GM23338 (cell line): ENCODE measurements at regions not wholly inside any gene's neighbourhood (a gene's known extent, or its start where the extent isn't known, plus 50 kb on each side); places are given as distances from the start of the nearest gene placed in this dataset.

Experiments
- ATAC-seq: fragments of 200-7000 bp; cut with Tn5 transposase; 3 replicates; pipeline ENCODE4 v1.9.1; 2020
- DNase-seq: peaks from one replicate; pipeline ENCODE4 v3.0.0-alpha.2; 2015; ENCODE audit warnings: low spot score
- H2AFZ ChIP-seq: fragments of 200-600 bp; sonication (generic); 2 replicates; pipeline ENCODE4 v1.8.0; 2016; ENCODE audit warnings: antibody characterized with exemption, mild to moderate bottlenecking, moderate library complexity
- H3F3A ChIP-seq: fragments of 200-600 bp; sonication (generic); replicated peaks from 2 replicates; pipeline ENCODE4 v1.8.0; 2017; ENCODE audit warnings: antibody characterized with exemption, mixed run types, low read depth
- H3K27ac ChIP-seq: fragments of 200-600 bp; sonication (generic); 2 replicates; pipeline ENCODE4 v1.6.1; 2016; ENCODE audit warnings: low read depth
- H3K27me3 ChIP-seq: fragments of 200-600 bp; sonication (generic); 2 replicates; pipeline ENCODE4 v1.8.0; 2016; ENCODE audit warnings: mild to moderate bottlenecking, mixed run types, moderate library complexity; ENCODE audit not compliant: insufficient read depth
- H3K36me3 ChIP-seq: fragments of 200-600 bp; sonication (generic); 2 replicates; pipeline ENCODE4 v1.8.0; 2016; ENCODE audit warnings: mild to moderate bottlenecking; ENCODE audit not compliant: insufficient read depth
- H3K4me1 ChIP-seq: fragments of 200-600 bp; sonication (generic); 2 replicates; pipeline ENCODE4 v1.8.0; 2016; ENCODE audit warnings: mild to moderate bottlenecking, moderate library complexity; ENCODE audit not compliant: insufficient read depth
- H3K4me2 ChIP-seq: fragments of 200-600 bp; sonication (generic); 2 replicates; pipeline ENCODE4 v1.7.1; 2017; ENCODE audit warnings: mixed run types
- H3K4me3 ChIP-seq: fragments of 200-600 bp; sonication (generic); 2 replicates; pipeline ENCODE4 v1.6.1; 2016; ENCODE audit warnings: mixed run types
- H3K79me2 ChIP-seq: fragments of 200-600 bp; sonication (generic); replicated peaks from 2 replicates; pipeline ENCODE4 v1.8.0; 2017; ENCODE audit warnings: mild to moderate bottlenecking; ENCODE audit not compliant: insufficient read depth
- H3K9me2 ChIP-seq: fragments of 200-600 bp; sonication (generic); 2 replicates; pipeline ENCODE4 v1.8.0; 2017; ENCODE audit not compliant: insufficient read depth
- H4K20me1 ChIP-seq: fragments of 200-600 bp; sonication (generic); replicated peaks from 2 replicates; pipeline ENCODE4 v1.8.0; 2017; ENCODE audit warnings: mild to moderate bottlenecking; ENCODE audit not compliant: insufficient read depth
- H3K27ac Mint-ChIP-seq: 2 replicates; pipeline ENCODE4 v1.8.0; 2020; ENCODE audit warnings: inconsistent platforms, mild to moderate bottlenecking, moderate library complexity, mixed read lengths
- H3K27me3 Mint-ChIP-seq: 3 replicates; pipeline ENCODE4 v1.8.0; 2022; ENCODE audit warnings: low read depth, mild to moderate bottlenecking, moderate library complexity, mixed read lengths, inconsistent platforms; ENCODE audit not compliant: insufficient read depth, poor library complexity
- H3K36me3 Mint-ChIP-seq: 3 replicates; pipeline ENCODE4 v1.8.0; 2021; ENCODE audit warnings: low read depth, mild to moderate bottlenecking, inconsistent platforms, moderate library complexity, mixed read lengths
- H3K4me1 Mint-ChIP-seq: 3 replicates; pipeline ENCODE4 v1.8.0; 2020; ENCODE audit warnings: mild to moderate bottlenecking, inconsistent platforms, mixed read lengths
- H3K4me3 Mint-ChIP-seq: 3 replicates; pipeline ENCODE4 v1.8.0; 2021; ENCODE audit warnings: moderate library complexity, mild to moderate bottlenecking, inconsistent platforms, mixed read lengths
- H3K9me3 Mint-ChIP-seq: 3 replicates; pipeline ENCODE4 v1.8.0; 2020; ENCODE audit warnings: moderate library complexity, mild to moderate bottlenecking, inconsistent platforms, mixed read lengths
- CREB1 ChIP-seq: fragments of 250-450 bp; sonication (Bioruptor Pico); IDR thresholded peaks from 2 replicates; pipeline ENCODE4 v1.5.0; 2020; ENCODE audit warnings: low read depth, mild to moderate bottlenecking, moderate library complexity
- CTCF ChIP-seq, 2 experiments: fragments of 200-600 bp in 1 of 2; sonication (generic) in 1 of 2; conservative IDR thresholded peaks; 2 replicates each; pipeline versions ENCODE4 v1.5.1 to v1.6.1; 2016 to 2017; ENCODE audit warnings: antibody characterized with exemption in 2 of 2, low read depth in 2 of 2, mild to moderate bottlenecking in 2 of 2, moderate library complexity in 1 of 2
- ETS1 ChIP-seq: IDR thresholded peaks from 2 replicates; pipeline ENCODE4 v1.6.1; 2016; ENCODE audit warnings: antibody characterized with exemption
- EZH2 ChIP-seq: fragments of 200-600 bp; sonication (generic); IDR thresholded peaks from one replicate; pipeline ENCODE4 v1.8.0; 2017; ENCODE audit warnings: antibody characterized with exemption, mild to moderate bottlenecking, low read depth; ENCODE audit not compliant: unreplicated experiment
- EZH2phosphoT487 ChIP-seq: fragments of 200-600 bp; sonication (generic); IDR thresholded peaks from one replicate; pipeline ENCODE4 v1.8.1; 2018; ENCODE audit warnings: antibody characterized with exemption; ENCODE audit not compliant: unreplicated experiment
- JUNB ChIP-seq: IDR thresholded peaks from one replicate; pipeline ENCODE4 v1.6.1; 2016; ENCODE audit warnings: antibody characterized with exemption; ENCODE audit not compliant: unreplicated experiment
- NANOG ChIP-seq: IDR thresholded peaks from 2 replicates; pipeline ENCODE4 v1.6.1; 2016; ENCODE audit warnings: antibody characterized with exemption, borderline replicate concordance
- POLR2AphosphoS5 ChIP-seq: IDR thresholded peaks from 2 replicates; pipeline ENCODE4 v1.6.1; 2016; ENCODE audit warnings: antibody characterized with exemption, low read depth
- REST ChIP-seq: IDR thresholded peaks from one replicate; pipeline ENCODE4 v1.6.1; 2018; ENCODE audit warnings: antibody characterized with exemption; ENCODE audit not compliant: unreplicated experiment
- STAT1 ChIP-seq: IDR thresholded peaks from one replicate; pipeline ENCODE4 v1.6.1; 2016; ENCODE audit warnings: antibody characterized with exemption; ENCODE audit not compliant: unreplicated experiment
- ZNF114 ChIP-seq: fragments of 250-450 bp; sonication (Bioruptor Pico); IDR thresholded peaks from 2 replicates; pipeline ENCODE4 v1.5.0; 2020; ENCODE audit warnings: mild to moderate bottlenecking, moderate library complexity
- ZNF331 ChIP-seq: fragments of 250-450 bp; sonication (Bioruptor Pico); IDR thresholded peaks from 2 replicates; pipeline ENCODE4 v1.5.0; 2020; ENCODE audit warnings: low read depth, mild to moderate bottlenecking, moderate library complexity
- ZNF462 ChIP-seq: fragments of 250-450 bp; sonication (Bioruptor Pico); IDR thresholded peaks from 2 replicates; pipeline ENCODE4 v1.5.0; 2020; ENCODE audit warnings: mild to moderate bottlenecking, moderate library complexity

GRCh38 chr9:110124439-110124838 lies 83.5 kb downstream of the C9orf152 start:
- no peak for DNase-seq
- H3K79me2 ChIP-seq: peaks cover 67% of the 10 kb centered on the region
- peaks cover 8% of the 10 kb centered on the region; the same call in 2 of the 3 replicates for H3K36me3 Mint-ChIP-seq
- no peaks in the 10 kb centered on the region for H3K9me2 ChIP-seq
- H3K27ac Mint-ChIP-seq: peak overlapping the region; percentile 14; the same call in 1 of the 2 replicates
- H2AFZ ChIP-seq: no peak overlapping the region
- H3K27me3 Mint-ChIP-seq: peaks cover 8% of the 10 kb centered on the region
- peak overlapping the region; percentile 39; the same call in 1 of the 2 replicates for H3K27ac ChIP-seq
- H3K27me3 ChIP-seq: no peaks in the 10 kb centered on the region
- ATAC-seq: no peak
- peaks cover 63% of the 10 kb centered on the region for H3K4me1 ChIP-seq
- H4K20me1 ChIP-seq: 0 out of 2 replicates have a peak, but pooled peaks cover 4% of the 10 kb centered on the region
- H3K4me2 ChIP-seq: peak overlapping the region; percentile 36; the same call in 1 of the 2 replicates
- peaks cover 92% of the 10 kb centered on the region for H3K4me1 Mint-ChIP-seq
- no peaks in the 10 kb centered on the region for H3K9me3 Mint-ChIP-seq
- H3F3A ChIP-seq: 0 out of 2 replicates have a peak, but pooled peaks cover 7% of the 10 kb centered on the region
- TF ChIP-seq CREB1 (CRISPR knock-in tag): no peak
- no peak for TF ChIP-seq NANOG
- TF ChIP-seq ZNF114 (CRISPR knock-in tag): no peak
- TF ChIP-seq REST: no peak
- TF ChIP-seq POLR2AphosphoS5: no peak
- TF ChIP-seq CTCF (conservative IDR thresholded peaks at IDR 0.05; ENCODE audit: low read depth in 2 of 2): no peak
- no peak for TF ChIP-seq STAT1
- no peak for TF ChIP-seq JUNB
- TF ChIP-seq ZNF462: no peak
- no peak for TF ChIP-seq ZNF331 (CRISPR knock-in tag)
- no peak for TF ChIP-seq ETS1
- no peak for TF ChIP-seq EZH2phosphoT487
- no peak for TF ChIP-seq EZH2
- H3K4me3 Mint-ChIP-seq: no peak overlapping the region
- no peaks in the 10 kb centered on the region for H3K36me3 ChIP-seq
- no peak overlapping the region for H3K4me3 ChIP-seq
